HG03159 (cell line): ENCODE measurements at regions not wholly inside any gene's neighbourhood (a gene's known extent, or its start where the extent isn't known, plus 50 kb on each side); places are given as distances from the start of the nearest gene placed in this dataset.

ENCODE experiments used
- ATAC-seq: cut with Tn5 transposase; IDR thresholded peaks from one replicate; pipeline ENCODE4 v1.9.1; 2021; ENCODE audit warnings: mild to moderate bottlenecking, moderate library complexity; ENCODE audit not compliant: unreplicated experiment

DNA sequence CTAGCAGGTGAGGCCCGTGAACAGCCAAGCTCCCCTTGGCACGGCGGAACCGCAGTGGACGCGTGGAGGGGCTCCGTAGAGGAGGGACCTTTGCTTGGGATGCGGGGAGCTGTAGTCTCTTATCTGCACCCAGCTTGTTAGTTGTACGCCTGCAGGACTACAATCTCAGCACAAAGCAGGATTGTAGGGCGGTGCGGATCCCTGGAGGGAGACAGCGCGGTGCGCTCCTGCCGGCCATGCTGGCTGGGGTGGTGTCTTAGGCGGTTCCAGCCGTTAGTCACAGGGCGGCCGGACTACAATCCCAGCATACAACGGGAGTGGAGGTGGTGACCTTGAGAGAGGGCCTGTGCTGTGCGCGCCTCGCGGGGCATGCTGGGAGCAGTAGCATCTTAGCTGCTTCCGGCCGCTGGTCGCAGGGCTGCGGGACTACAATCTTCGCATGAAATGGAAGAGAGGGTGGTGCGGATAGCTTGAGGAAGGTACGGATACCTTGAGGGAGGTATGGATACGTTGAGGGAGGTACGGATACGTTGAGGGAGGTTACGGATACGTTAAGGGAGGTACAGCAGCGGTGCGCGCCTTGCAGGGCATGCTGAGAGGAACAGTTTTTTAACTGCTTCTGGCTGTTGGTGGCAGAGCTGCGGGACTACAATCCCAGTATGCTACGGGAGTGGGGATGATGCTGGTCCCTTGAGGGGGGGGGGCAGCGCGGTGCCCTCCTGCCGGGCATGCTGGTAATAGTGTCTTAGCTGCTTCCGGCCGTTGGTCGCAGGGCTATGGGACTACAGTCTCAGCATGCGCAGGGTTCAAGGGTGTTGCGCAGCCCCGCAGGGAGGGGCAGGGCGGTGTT, 1419.1 kb downstream of the UQCRFS1 start:
- peak; percentile 94 for ATAC-seq

DNA sequence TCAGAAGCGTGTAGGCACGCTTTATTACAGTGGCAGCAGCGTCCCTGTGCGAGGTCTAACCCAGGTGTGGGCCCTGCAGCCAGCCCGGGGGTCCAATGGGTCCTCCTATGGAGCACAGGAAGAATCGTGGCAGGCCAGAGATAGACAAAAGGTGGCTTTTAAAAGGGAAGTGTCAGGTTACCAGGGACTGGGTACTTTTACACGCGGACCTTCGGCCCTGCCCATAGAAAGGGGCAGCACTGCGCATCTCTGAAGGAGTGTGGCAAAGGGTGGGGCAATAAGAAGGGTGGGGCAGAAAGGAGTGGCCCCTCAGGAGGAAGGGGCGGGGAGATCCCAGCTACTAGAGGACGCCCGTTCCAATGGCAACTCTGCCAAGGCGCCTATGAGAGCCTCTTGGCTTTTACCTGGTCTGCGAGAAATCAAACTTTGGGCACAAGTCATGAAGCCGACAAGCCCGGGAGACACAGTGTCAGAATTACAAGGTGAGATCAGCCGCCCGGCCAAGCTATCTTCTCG, 1419.8 kb downstream of the UQCRFS1 start:
- ATAC-seq = peak; percentile 57

DNA sequence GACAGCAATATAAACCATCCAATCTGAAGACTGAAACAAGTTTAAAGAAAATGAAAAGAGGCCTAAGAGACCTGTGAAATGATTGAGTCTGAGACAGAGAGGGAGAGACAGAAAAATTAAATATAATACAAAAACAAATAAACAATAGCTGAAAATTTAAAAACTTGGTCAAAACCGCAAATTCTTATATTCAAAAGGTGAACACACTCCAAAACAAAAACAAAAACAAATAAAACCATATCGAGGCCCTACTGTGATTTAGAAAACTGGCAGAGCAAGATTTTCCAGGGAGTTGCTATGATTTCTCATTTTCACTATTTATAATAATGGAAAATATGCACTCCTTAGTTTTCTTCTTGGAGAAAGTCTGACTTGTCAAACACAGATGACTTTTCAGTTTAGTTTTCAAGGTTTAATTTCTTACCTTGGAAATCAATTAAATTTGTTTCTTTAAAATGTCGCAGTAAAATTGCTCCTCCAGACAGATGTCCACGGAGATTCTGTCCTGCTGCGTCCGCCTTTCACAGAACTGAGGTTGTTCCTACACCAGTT, 1420.3 kb downstream of the UQCRFS1 start:
- no peak for ATAC-seq

DNA sequence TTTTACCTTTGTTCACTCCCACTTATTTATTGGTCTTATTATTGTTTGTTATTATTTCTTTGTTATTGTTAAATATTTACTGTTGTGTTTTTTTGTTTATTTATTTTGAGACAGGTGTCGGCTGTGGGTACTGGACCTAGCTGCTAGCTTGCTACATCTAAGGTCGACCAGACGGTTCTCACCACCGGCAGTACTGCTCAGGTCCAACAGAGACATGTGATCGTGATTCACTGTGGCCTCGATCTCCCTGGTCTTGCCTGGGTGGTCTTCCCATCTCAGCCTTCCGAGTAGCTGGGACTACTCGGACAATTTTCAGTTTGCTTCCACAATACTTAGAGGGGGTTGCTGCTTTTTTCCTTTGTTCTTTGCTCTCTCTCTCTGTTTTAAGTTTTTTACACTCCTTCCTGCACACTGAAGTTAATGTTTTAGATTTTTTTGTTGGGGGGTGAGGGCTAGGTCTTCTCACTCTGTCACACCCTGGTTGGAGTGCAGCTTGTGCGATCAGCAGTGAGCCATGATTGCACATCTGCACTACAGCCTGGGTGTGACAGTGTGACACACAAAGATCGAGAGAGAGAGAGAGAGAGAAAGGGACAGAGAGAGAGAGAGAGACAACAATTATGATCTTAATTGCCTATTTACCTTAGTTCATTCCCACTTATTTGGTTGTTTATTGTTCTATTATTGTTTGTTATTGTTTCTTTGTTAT, 1432.4 kb downstream of the UQCRFS1 start:
- no peak for ATAC-seq

DNA sequence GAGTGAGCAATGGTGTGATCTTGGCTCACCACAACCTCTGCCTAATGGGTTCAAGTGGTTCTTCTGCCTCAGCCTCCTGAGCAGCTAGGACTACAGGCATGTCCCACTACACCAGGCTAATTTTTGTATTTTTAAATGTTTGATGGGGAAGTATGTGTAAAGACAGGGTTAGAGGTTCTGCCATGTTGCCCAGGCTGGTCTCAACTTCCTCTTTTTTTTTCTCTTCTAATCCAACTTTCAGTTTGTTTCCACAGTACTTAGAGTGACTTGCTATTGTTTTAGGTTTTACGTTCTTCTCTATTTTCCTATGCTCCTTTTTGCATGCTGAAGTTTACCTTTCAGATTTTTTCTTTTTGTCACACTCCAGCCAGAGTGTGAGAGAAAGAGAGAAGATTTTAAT, 1433.0 kb downstream of the UQCRFS1 start:
- ATAC-seq = no peak

DNA sequence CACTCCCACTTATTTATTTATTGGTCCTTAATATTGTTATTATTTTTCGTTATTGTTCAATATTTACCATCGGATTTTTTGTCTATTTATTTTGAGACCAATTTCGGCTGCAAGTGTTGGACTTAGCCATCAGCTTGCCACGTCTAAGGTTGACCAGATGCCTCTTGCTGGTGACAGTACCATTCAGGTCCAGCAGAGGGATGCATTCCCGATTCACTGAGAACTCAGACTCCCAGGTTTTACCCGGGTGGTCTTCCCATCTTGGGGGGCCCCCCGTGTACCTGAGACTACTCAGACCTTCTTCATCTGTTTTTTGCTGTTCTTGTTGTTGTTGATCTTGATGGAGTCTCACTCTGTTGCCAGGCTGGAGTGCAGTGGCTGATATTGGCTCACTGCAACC, 1435.2 kb downstream of the UQCRFS1 start:
- ATAC-seq = no peak

DNA sequence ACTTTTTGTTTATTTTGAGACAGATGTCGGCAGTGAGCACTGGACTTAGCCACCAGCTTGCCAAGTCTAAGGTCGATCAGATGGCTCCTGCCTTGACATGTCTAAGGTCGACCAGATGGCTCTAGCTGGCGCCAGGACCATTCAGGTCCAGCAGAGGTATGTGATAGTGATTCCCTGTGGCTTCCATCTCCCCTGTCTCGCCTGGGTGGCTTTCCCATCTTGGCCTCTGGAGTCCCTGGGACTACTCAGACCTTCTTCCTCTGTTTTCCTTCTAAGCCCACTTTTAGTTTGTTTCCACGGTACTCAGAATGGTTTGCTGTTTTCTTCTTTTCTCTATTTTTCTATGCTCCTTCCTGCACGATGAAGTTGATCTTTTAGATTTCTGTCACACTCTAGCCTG, 1435.7 kb downstream of the UQCRFS1 start:
- no peak for ATAC-seq

DNA sequence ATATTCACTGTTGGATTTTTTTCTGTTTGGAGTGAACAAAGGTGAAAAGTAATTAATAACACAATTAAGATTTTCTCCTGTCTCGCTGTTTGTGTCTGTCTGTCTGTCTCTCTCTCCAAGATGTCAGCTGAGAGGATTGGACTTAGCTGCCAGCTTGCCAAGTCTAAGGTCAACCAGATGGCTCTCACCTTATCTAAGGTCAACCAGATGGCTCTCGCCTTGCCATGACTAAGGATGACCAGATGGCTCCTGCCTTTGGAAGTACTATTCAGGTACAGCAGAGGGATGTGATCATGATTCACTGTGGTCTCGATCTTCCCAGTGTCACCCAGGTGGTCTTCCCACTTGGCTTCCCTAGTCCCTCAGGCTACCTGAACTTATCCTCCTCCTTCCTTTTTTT, 1436.4 kb downstream of the UQCRFS1 start:
- no peak for ATAC-seq

DNA sequence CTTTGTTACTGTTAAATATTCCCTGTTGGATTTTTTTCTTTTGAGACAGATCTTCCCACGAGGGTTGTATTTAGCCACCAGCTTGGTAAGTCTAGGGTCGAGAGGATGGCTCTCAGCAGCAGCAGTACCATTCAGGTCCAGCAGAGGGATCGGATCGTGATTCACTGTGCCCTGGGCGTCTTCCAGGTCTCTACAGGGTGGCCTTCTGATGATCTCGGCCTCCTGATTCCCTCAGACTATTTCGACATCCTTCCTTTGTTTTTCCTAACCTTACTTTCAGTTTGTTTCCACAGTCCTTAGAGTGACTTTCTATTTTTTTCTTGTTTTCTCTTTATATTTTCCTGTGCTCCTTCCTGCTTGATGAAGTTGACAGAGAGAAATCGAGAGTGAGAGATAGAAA, 1436.9 kb downstream of the UQCRFS1 start:
- no peak for ATAC-seq

DNA sequence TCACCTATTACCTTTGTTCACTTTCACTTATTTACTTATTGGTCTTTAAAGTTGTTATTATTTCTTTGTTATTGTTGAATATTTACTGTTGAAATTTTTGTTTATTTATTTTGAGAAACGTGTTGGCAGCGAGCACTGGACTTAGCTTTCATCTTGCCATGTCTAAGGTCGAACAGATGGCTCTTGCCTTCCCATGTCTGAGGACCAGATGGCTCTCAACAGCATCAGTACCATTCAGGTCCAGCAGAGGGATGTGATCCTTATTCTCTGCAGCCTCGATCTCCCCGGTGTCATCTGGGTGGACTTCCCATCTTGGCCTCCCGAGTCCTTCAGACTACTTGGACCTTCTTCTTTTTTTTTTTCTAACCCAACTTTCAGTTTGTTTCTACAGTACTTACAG, 1437.6 kb downstream of the UQCRFS1 start:
- ATAC-seq = no peak

DNA sequence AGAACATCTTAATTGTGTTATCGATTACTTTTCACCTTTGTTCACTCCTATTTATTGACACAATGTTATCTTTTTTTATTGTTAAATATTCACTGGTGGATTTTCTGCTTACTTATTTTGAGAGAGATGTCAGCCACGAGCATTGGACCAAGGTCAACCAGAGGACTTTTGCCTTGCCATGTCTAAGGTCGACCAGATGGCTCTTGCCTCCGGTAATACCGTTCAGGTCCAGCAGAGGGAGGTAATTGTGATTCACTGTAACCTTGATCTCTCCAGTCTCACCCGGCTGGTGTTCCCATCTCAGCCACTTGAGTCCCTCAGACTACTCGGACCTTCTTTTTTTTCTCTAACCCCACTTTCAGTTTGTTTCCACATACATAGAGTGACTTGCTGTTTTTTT, 1438.1 kb downstream of the UQCRFS1 start:
- no peak for ATAC-seq

DNA sequence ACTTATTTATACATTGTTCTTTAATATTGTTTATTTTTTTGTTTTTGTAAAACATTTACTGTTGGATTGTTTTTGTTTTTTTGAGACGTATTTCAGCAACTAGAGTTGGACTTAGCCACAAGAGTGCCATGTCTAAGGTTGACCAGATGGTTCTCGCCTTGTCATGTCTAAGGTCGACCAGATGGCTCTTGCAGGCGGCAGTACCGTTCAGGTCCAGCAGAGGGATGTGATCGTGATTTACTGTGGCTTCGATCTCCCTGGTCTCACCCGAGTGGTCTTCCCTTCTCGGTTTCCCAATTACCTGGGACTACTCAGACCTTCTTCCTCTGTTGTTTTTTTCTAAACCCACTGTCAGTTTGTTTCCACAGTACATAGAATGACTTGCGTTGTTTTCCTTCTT, 1438.6 kb downstream of the UQCRFS1 start:
- no peak for ATAC-seq

DNA sequence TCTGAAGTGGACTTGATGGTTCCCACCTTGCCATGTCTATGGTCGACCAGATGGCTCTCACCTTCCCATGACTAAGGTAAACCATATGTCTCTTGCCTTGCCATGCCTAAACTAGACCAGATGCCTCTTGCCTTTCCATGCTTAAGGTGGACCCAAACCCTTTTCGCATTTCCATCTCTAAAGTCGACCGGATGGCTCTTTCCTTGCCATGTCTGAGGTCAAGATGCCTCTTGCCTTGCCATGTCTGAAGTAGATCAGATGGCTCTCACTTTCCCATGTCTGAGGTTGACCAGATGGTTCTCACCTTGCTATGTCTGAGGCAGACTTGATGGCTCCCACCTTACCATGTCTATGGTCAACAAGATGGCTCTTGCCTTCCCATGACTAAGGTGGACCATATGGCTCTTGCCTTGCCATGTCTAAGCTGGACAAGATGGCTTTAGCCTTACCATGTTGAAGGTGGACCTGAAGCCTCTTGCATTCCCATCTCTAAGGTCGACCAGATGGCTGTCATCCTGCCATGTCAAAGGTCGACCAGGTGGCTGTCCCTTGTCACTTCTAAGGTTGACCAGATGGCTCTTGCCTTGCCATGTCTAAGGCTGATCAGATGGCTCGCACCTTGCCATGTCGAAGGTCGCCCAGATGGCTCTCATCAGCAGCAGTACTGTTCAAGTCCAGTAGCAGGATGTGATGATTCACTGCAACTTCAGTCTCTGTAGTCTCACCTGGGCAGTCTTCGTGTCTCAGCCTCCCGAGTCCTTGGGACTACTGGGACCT, 1439.4 kb downstream of the UQCRFS1 start:
- no peak for ATAC-seq

DNA sequence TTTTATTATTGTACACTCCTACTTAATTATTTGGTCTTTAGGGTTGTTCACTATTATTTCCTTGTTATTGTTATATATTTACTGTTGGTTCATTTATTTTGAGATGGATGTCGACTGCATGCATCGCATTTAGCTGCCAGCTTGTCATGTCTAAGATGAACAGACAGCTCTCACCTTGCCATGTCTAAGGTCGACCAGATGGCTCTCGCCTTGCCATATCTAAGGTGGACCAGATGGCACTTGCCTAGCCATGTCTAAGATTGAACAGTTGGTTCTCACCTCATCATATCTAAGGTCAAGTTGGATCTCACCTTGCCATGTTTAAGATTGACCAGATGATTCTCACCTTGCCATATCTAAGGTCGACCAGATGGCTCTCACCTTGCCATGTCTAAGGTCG, 1440.9 kb downstream of the UQCRFS1 start:
- no peak for ATAC-seq

DNA sequence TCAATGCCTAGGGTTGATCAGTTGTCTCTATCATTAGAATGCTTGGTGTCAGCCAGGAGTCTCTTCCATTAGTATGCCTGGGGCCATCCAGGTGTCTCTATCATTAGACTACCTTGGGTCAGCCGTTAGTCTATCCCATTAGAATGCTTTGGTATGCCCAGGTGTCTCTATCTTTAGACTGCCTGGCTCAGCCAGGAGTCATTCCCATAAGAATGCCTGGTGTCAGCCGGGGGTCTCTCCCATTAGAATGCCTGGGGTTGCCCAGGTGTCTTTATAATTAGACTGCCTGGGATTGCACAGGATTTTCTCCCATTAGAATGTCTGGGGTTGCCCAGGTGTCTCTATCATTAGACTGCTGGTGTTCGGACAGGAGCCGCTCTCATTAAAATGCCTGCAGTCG, 1442.9 kb downstream of the UQCRFS1 start:
- no peak for ATAC-seq

DNA sequence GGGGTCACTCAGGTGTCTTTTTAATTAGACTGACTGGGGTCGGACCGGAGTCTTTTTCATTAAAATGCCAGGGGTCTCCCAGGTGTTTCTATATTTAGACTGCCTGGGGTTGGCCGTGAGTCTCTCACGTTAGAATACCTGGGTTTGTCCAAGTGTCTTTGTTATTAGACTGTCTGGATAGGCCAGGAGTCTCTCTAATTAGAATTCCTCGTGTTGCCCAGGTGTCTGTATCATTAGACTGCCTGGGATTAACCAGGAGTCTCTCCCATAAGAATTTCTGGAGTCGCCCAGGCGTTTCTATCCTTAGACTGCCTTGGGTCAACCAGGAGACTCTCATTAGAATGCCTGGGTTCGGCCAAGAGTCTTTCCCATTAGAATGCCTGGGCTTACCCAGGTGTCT, 1445.7 kb downstream of the UQCRFS1 start:
- ATAC-seq = no peak

DNA sequence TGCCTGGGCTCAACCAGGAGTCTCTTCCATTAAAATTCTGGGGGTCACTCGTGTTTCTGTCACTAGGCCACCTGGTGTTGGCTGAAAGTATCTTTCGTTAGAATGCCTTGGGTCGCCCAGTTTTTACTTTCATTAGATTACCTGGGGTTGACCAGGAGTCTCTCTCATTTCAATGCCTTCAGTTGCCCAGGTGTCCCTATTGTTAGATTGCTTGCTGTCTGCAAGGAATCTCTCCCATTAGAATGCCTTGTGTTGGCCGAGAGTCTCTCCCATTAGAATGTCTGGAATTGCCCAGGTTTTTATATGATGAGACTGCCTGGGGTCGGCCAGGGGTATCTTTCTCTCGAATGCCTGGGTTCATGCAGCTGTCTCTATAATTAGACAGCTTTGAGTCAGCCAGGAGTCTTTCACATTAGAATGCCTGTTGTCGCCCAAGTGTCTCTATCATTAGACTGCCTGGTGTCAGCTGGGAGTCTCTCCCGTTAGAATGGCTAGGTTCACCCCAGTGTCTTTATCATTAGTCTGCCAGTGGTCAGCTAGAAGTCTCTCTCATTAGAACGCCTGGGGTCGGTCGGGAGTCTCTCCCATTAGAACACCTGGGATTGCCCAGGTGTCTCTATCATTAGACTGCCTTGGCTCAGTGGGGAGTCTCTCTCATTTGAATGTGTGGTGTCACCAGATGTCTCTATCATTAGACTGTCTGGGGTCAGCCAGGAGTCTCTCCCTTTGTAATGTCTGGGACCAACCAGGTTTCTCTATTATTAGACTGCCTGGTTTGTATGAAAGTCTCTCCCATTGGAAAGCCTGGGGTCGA, 1446.8 kb downstream of the UQCRFS1 start:
- ATAC-seq = no peak

DNA sequence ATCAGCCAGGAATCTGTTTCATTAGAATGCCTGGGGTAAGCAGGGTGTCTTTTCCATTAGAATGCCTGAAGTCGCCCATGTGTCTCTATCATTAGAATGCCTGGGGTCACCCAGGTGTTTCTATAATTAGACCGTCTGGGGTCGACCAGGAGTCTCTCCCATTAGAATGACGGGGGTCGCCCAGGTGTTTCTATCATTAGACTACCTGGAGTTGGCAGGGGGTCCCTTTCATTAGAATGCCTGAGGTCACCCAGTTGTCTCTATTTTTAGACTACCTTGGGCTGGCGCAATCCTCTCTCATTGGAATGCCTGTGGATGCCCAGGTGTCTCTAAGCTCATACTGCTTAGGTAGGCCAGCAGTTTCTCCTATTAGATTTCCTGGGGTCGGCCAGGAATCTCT, 1447.6 kb downstream of the UQCRFS1 start:
- ATAC-seq = no peak

DNA sequence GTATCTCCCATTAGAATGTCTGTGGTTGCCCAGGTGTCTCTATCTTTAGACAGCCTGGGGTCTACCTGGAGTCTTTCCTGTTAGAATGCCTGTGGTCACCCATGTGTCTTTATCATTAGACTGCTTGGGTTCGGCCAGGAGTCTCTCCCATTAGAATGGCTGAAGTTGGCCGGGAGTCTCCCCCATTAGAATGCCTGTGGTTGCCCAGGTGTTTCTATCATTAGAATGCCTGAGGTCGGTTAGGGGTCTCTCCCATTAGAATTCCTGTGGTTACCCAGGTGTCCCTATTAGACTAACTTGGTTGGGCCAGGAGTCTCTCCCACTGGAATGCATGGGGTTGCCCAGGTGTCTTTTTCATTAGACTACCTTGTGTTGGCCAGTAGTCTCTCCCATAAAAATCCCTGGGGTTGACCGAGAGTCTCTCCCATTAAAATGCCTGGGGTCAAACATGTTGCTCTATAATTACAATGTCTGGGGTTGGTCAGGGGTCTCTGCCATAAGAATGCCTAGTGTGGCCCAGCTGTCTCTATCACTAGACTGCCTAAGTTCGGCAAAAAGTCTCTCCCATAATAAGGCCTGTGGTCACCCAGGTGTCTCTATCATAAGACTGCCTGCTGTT, 1448.7 kb downstream of the UQCRFS1 start:
- ATAC-seq = no peak

DNA sequence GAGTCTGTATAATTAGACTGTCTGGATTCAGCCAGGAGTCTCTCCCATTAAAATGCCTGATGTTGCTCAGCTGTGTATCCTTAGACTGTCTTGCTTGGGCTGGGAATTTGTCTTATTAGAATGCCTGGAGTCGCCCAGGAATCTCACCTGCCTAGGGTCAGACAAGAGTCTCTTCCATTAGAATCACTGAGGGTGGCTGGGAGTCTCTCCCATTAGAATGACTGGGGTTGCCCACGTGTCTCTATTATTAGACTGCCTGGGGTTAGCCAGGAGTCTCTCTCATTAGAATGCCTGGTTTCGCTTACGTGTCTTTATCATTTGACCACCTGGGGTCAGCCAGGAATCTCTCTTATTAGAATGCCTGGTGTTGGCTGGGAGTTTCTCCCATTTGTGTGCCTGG, 1450.0 kb downstream of the UQCRFS1 start:
- ATAC-seq = no peak
